NCI-H2196 treated with DMSO at 0.1 percent for 48 hours (cell line): ENCODE measurements at regions not wholly inside any gene's neighbourhood (a gene's known extent, or its start where the extent isn't known, plus 50 kb on each side); places are given as distances from the start of the nearest gene placed in this dataset.

Experiments
- DNase-seq: peaks from one replicate; lab custom pipeline; 2025; ENCODE audit not compliant: unreplicated experiment; lab: John Stamatoyannopoulos, UW

- DNase-seq = no peak
Observed at GRCh38 chr17:77707546-77707945, 251.0 kb upstream of the TNRC6C start.

DNA sequence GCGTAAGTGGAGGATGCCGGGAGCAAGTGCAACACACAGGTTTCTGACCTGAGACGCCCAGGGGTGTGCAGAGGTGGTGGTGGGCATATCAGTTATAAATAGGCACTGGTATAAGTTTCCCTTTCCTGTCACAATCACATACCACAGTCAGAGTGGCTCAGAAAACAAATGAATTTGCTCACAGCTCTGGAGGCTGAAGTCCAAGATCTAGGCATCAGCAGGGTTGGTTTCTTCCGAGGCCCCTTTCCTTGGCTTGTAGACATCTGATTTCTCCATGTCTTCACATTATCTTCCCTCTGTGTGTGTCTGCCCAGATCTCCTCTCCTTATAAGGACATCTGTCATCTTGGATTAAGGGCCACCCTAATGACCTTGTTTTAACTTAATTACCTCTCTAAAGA lies 250.5 kb upstream of the TNRC6C start:
- DNase-seq = no peak

- DNase-seq = no peak
Observed at GRCh38 chr17:77708936-77709335, 249.6 kb upstream of the TNRC6C start.

- no peak for DNase-seq
Observed at GRCh38 chr17:77709594-77709993, 248.9 kb upstream of the TNRC6C start.

DNA sequence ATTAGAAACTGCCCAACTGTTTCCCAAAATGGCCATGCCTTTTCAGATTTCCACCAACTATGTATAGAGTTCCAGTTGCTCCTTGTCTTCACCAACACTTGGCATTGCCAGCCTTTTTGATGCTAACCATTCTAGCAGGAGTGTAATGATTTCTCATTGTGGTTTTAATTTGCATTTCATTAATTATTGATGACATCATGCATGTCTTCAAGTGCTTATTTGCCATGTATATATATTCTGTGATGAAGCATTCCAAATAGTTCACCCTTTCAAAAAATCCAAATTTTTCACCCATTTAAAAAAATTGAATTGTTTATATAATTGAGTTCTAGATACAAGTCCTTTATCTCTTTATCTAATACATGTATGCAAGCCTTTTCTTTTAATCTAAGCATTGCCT lies 245.9 kb upstream of the TNRC6C start:
- no peak for DNase-seq

DNA sequence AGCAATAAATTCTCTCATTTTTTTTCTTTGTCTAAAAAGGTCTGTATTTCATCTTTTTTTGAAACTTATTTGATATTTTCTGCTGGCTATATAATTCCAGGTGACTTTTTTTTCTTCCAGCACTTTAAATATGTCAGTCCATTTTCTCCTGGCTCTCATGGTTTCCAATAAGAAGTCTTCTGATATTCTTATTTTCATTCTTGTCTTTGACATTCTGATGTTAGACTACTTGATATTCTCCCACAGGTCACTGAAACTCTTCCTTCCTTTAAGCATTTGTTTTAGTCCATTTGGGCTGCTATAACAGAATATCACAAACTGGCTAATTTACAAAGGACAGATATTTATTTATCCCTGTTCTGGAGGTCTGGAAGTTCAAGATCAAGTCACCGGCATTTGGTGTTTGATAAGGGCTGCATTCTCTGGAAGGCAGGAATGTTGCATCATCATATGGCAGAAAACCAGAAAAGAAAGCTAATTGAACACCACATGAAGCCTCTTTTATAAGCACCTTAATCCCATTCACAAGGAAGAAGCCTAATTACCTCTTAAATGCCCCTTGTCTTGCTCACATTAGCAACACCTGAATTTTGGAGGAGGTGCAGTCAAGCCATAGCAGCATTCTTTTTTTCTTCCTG lies 242.1 kb upstream of the TNRC6C start:
- no peak for DNase-seq

GRCh38 chr17:77717941-77718668 lies 240.4 kb upstream of the TNRC6C start:
- no peak for DNase-seq

GRCh38 chr17:77718669-77718961 lies 239.9 kb upstream of the TNRC6C start:
- DNase-seq = no peak

DNA sequence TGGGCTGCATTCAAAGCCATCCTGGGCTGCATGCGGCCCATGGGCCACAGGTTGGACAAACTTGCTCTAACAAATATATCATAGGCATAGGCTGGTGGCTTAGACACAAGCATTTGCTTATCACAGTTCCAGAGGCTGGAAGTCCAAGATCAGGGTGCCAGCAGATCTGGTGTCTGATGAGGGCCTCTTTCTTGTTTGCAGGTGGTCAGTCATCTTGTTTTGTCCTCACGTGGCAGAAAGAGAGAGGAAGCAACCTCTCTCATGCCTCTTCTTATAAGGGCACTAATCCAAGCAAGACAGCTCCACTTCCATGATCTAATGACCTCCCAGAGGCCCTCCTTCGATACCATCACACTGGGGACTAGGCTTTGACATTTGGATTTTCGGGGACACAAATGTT lies 238.7 kb upstream of the TNRC6C start:
- DNase-seq = no peak

DNA sequence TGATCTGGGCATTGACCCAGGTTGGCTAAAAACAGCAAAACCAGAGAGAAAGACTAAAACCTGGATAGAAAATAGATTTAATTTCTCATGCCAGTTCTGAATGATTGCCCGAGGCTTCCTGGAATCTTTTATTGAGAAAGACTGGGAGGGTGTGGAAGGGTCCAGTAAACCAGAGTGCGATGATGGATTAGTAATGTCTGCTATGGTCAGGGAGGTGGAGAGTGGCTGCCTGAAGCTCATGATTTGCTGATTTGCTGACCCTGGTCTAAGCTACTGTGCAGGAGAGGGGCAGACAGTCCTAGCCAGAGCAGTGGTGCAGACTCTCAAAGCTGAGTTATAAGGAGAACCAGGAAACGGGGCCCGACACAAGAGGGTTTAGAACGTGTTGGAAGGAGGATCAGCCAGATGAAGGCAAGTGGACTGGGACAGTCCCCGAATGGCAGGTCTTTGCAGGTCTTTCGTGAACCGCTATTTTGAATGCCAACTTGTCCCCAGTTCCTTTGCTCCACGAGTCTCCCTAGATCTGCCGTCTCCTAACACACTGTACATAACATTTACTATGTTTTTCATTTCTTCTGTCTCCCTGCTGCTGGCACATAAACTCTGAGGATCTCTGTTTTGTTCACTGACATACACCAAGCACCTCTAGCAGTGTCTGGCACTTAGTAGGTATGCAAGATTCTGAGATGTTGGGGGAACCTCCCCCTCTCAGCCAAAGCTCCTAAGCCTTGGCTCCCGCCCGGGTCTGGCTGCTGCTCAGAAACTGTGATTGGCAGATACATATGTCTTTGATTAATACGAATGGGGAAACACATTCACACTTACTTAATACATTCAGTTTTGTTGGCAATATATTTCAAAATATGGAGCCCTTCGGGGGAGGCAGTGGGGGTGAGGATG lies 237.3 kb upstream of the TNRC6C start:
- DNase-seq = no peak

DNA sequence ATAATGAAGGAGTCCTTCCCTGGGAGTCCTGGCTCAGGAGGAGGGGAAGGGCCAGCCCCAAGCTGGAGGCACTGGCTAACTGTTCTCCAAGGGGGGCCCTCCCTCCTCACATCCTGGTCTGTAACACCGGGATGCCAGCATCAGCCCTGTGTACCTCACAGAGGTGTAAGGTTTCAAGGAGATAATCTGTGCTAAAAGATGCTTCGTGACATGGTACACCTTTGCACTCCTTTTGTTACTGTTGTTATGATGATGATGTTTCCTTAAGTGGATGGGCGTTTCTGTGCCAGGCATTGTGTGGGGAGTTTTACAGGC lies 236.7 kb upstream of the TNRC6C start:
- DNase-seq = peak; percentile 9

DNA sequence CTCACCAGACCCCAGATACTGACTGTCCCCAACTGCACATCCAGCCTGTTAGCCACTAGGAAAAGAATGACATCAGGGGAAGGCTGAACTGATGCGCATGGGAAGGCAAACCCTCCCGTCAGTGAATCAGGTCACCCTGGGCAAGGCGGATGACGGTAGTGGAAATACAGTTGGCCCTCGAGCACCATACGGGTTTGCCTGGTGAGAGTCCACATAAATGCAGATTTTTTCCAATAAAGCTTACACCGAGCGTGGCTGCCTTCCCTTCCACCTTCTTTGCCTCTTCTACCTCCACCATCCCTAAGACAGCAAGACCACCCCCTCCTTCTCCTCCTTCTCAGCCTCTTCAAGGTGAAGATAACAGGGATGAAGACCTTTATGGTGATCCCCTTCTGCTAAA lies 236.1 kb upstream of the TNRC6C start:
- no peak for DNase-seq

- peak; percentile 32 for DNase-seq
Observed at GRCh38 chr17:77723071-77723908, 235.2 kb upstream of the TNRC6C start.

DNA sequence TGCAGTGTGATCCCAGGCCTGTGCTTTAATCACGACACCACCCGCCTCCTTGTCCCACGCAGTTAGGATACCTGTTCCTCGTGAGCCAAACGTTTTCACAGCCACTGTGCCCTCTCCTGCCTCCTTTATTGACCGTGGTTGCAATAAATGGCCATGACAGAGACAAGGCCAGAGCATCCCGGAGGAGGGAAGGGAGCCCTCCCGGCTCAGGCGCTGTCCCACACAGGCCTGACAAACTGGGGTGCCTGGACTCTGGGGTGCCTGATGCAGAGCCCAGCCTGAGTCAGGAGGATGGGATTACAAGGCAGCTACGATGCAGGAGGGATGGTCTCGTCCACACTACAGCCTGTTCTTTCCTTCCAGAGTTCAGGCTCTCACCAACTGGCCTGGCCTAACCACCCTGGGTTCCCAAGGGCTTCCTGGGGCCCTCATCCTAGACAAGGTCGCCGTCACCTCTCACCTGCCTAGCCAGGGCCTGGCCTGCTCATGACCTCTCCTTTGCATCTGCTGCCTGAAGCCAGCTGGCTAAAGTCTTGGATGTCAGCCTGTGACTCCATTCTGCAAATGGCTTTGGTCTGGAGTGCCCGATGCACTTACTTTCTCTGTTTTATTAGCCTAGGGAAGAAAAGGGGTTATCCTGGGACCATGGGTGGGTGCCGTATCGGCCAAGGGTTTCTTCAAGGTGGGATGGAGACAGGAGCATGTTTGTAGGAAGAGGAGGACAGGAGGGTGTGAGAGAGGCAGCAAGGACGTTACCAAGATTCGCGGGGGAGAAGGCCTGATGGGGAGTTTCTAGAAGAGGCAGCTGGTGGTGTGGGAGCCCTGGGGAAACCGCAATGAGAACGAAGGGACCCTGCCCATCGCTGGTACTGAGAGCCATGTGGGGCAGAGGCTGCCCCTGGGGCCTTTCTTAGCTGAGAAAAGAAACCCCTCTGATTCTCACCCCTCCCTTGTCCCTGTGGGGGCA lies 234.3 kb upstream of the TNRC6C start:
- peak; percentile 77 for DNase-seq

DNA sequence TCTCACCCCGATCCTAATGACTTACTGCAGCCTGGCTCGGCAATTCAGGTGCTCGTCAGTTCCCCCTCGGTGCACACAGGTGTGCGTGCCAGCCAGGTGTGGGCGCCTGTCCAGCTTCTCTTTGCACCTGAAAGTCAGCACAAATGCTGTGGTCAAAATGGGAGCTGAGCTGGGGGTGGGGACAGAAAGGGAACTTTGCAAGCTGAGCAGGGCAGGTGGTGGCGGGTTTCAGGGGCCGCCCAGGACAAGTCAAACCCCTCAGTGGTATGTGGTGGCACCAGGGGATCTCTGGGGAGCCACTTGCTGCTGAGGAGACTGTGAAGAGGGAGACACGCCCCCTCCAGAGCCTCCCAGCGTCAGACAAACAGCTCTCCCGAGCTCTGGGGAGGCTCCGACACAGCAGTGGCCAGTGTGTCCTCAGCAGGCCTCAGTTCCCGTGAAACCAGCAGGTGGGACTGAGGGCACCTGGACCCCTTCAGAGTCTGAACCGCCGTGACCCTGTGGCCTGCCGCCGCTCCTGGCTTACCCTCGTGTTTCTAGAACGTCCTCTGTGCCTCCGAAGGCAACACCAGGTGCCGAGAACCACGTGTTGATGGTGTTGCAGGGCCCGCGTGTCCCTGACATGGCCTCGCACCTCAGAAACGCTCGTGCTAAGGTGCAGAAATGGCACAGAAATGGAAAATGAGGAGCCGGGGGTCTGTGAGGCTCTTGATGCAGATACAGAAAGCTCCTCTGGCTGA lies 233.5 kb upstream of the TNRC6C start:
- DNase-seq = peak; percentile 86

GRCh38 chr17:77725846-77726245 lies 232.7 kb upstream of the TNRC6C start:
- no peak for DNase-seq

GRCh38 chr17:77726549-77727006 lies 231.9 kb upstream of the TNRC6C start:
- no peak for DNase-seq

DNA sequence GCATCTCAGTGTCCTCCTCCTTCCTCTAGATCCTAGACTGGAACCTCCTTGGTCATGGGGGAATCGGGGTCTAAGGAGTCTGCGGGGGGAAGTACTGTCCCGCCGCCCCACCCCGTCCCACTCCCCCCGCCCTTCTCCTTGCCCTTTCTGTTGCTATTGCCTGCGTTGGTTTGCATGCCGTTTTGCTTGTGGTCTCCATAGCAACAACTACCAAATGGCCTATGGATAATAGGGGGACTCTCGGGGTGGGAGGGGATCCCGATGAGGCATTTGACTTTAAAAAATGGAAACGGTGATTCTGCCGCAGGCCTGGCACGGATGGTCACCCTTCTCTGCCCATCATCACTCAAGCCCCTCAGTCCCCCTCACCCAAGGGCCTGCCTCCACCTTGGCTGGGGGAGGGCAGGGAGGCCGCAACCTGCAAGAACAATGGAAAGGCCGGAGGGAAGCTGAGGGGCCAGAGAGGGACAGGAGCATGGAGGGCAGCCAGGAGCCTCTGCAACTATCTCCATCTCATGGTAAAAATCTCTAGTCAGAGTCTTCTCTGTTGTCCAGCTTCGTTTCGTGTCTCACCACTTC lies 231.4 kb upstream of the TNRC6C start:
- DNase-seq = no peak

DNA sequence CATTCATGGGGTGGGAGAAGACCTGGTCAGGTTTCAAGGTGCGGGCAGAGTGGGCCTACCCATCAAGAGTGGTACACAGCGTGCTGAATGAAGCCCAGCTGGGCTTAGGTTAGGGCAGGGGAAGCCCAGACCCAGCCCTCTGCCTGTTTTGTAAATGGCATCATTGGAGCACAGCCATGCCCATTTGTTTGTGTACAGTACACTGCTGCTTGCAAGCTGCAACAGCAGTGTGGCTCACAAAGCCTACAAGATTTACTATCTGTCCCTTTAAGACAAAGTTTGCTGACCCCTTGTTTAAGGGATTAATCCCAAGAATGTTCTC lies 230.1 kb upstream of the TNRC6C start:
- no peak for DNase-seq
